GM12892 (cell line): ENCODE measurements at regions not wholly inside any gene's neighbourhood (a gene's known extent, or its start where the extent isn't known, plus 50 kb on each side); places are given as distances from the start of the nearest gene placed in this dataset.

Source experiments
- POLR2A ChIP-seq: IDR thresholded peaks from 2 replicates; pipeline ENCODE4 v1.6.1; 2011; ENCODE audit warnings: low read depth, low read length, control low read depth
- TAF1 ChIP-seq: IDR thresholded peaks from 2 replicates; pipeline ENCODE4 v1.6.1; 2011; ENCODE audit warnings: low read depth, mild to moderate bottlenecking, control low read depth, low read length, borderline replicate concordance

DNA sequence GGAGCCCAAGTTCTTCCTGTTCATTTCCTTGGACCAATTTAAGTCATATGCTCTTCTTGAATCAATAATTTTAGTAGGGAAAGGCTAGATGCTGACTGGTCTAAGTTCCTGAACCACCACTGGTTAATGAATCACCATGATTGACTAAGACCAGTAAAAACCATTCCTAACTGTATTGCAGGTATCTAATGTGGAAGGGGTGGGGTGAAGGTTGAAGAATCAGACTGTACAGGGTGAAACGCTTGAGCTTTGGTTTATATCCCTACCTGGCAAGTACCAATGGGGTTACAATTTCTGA lies 100.1 kb downstream of the DYRK2 start:
- TF ChIP-seq TAF1 (no peak), POLR2A (no peak)
